IMR-90 (cell line): ENCODE measurements at regions not wholly inside any gene's neighbourhood (a gene's known extent, or its start where the extent isn't known, plus 50 kb on each side); places are given as distances from the start of the nearest gene placed in this dataset.

Experiments
- ATAC-seq: fragments of 200-7000 bp; cut with Tn5 transposase; 2 replicates; pipeline ENCODE4 v1.9.1; 2020; ENCODE audit warnings: low read depth, mild to moderate bottlenecking, moderate library complexity
- BruUV-seq: library from RNA; stranded (reverse); fragments of 400-500 nt; replicated peaks from 2 replicates; lab custom pipeline; 2021; lab: Mats Ljungman, UMichigan
- CTCF ChIA-PET: fragments of 300-600 bp; formaldehyde crosslinking; extraction: SDS; loops from one replicate; lab custom pipeline; 2021; ENCODE audit warnings: antibody characterized with exemption; lab: Yijun Ruan, JAX
- POLR2A ChIA-PET: fragments of 300-600 bp; sonication (Branson Sonifier 250); formaldehyde crosslinking; loops from one replicate; lab custom pipeline; 2022; ENCODE audit warnings: antibody characterized with exemption; ENCODE audit not compliant: unreplicated experiment; lab: Charles Lee
- DNase-seq: peaks from one replicate; pipeline ENCODE4 v3.0.0; 2013
- H2AFZ ChIP-seq: replicated peaks from 2 replicates; pipeline ENCODE3; 2013; ENCODE audit warnings: low read length, mild to moderate bottlenecking; ENCODE audit not compliant: poor library complexity
- H2AK5ac ChIP-seq: 2 replicates; pipeline ENCODE4 v1.6.1; 2013; ENCODE audit warnings: low read depth, low read length, inconsistent platforms
- H2AK9ac ChIP-seq: replicated peaks from 2 replicates; pipeline ENCODE3; 2013; ENCODE audit warnings: mild to moderate bottlenecking, low read depth, low read length, moderate library complexity; ENCODE audit not compliant: poor library complexity
- H2BK120ac ChIP-seq: 2 replicates; pipeline ENCODE4 v1.6.1; 2013; ENCODE audit warnings: low read depth, low read length, inconsistent platforms
- H2BK15ac ChIP-seq: 3 replicates; pipeline ENCODE4 v1.6.1; 2013; ENCODE audit warnings: low read depth, low read length, inconsistent platforms
- H2BK20ac ChIP-seq: 2 replicates; pipeline ENCODE4 v1.6.1; 2013; ENCODE audit warnings: low read depth, mild to moderate bottlenecking, inconsistent platforms, low read length, moderate library complexity
- H2BK5ac ChIP-seq: 2 replicates; pipeline ENCODE4 v1.6.1; 2013; ENCODE audit warnings: mild to moderate bottlenecking, low read depth, low read length, inconsistent platforms; ENCODE audit not compliant: poor library complexity, severe bottlenecking
- H3K14ac ChIP-seq: replicated peaks from 2 replicates; pipeline ENCODE4 v1.6.1; 2013; ENCODE audit warnings: low read depth, low read length, inconsistent platforms
- H3K18ac ChIP-seq: 2 replicates; pipeline ENCODE4 v1.6.1; 2013; ENCODE audit warnings: low read depth, low read length, control low read depth
- H3K23ac ChIP-seq: 2 replicates; pipeline ENCODE4 v1.6.1; 2013; ENCODE audit warnings: low read depth, low read length, inconsistent platforms
- H3K27ac ChIP-seq: 2 replicates; pipeline ENCODE4 v1.5.1; 2013; ENCODE audit warnings: mild to moderate bottlenecking, control low read depth, low read length; ENCODE audit not compliant: insufficient read depth
- H3K27me3 ChIP-seq: 2 replicates; pipeline ENCODE4 v1.6.1; 2013; ENCODE audit warnings: low read length; ENCODE audit not compliant: control insufficient read depth, insufficient read depth
- H3K36me3 ChIP-seq: 2 replicates; pipeline ENCODE4 v1.6.1; 2013; ENCODE audit warnings: low read length, mixed read lengths; ENCODE audit not compliant: control insufficient read depth, insufficient read depth
- H3K4ac ChIP-seq: 2 replicates; pipeline ENCODE4 v1.6.1; 2013; ENCODE audit warnings: low read depth, low read length, inconsistent platforms
- H3K4me1 ChIP-seq: 2 replicates; pipeline ENCODE4 v1.6.1; 2013; ENCODE audit warnings: low read length, mixed read lengths; ENCODE audit not compliant: control insufficient read depth, insufficient read depth
- H3K4me2 ChIP-seq: 2 replicates; pipeline ENCODE4 v1.6.1; 2013; ENCODE audit warnings: low read depth, mild to moderate bottlenecking, control low read depth, low read length, moderate library complexity
- H3K4me3 ChIP-seq: 2 replicates; pipeline ENCODE4 v1.5.1; 2013; ENCODE audit warnings: low read depth, mild to moderate bottlenecking, control low read depth, low read length, moderate library complexity; ENCODE audit not compliant: insufficient read depth
- H3K56ac ChIP-seq: 2 replicates; pipeline ENCODE4 v1.6.1; 2013; ENCODE audit warnings: low read length, inconsistent platforms; ENCODE audit not compliant: insufficient read depth; ENCODE audit errors: extremely low read depth
- H3K79me1 ChIP-seq, 2 experiments: 2 replicates each; pipeline ENCODE4 v1.6.1; 2013; ENCODE audit warnings: low read length in 2 of 2, inconsistent platforms in 1 of 2, low read depth in 1 of 2
- H3K9ac ChIP-seq: 2 replicates; pipeline ENCODE4 v1.6.1; 2013; ENCODE audit warnings: low read depth, low read length, control low read depth
- H3K9me1 ChIP-seq: 2 replicates; pipeline ENCODE4 v1.6.1; 2013; ENCODE audit warnings: low read length, inconsistent platforms; ENCODE audit not compliant: insufficient read depth
- H3K9me3 ChIP-seq: 2 replicates; pipeline ENCODE4 v1.6.1; 2013; ENCODE audit warnings: low read length; ENCODE audit not compliant: control insufficient read depth, insufficient read depth
- H4K20me1 ChIP-seq: 2 replicates; pipeline ENCODE4 v1.6.1; 2013; ENCODE audit warnings: low read length, inconsistent platforms; ENCODE audit not compliant: insufficient read depth
- H4K5ac ChIP-seq: 2 replicates; pipeline ENCODE4 v1.6.1; 2013; ENCODE audit warnings: mild to moderate bottlenecking, low read depth, low read length, control low read depth
- H4K8ac ChIP-seq, 2 experiments: 2 replicates each; pipeline ENCODE4 v1.6.1; 2013; ENCODE audit warnings: low read depth in 2 of 2, low read length in 2 of 2, control low read depth in 1 of 2, inconsistent platforms in 1 of 2
- H4K91ac ChIP-seq: 2 replicates; pipeline ENCODE4 v1.6.1; 2013; ENCODE audit warnings: low read depth, low read length, inconsistent platforms; ENCODE audit not compliant: insufficient read depth
- MAFK ChIP-seq: IDR thresholded peaks from 2 replicates; pipeline ENCODE4 v1.6.1; 2012; ENCODE audit warnings: low read depth, low read length, improper control_type of control experiment
- RCOR1 ChIP-seq: IDR thresholded peaks from 2 replicates; pipeline ENCODE4 v1.6.1; 2012; ENCODE audit warnings: mild to moderate bottlenecking, low read length, improper control_type of control experiment; ENCODE audit not compliant: insufficient replicate concordance
- WGBS, 2 experiments: methylation state at CpG; one replicate each; pipeline versions ENCODE4 v1.1.5 to v1.1.7; 2013; ENCODE audit warnings: missing lambda C conversion rate in 2 of 2; ENCODE audit not compliant: insufficient read length in 1 of 2; ENCODE audit errors: extremely low coverage in 2 of 2; 5-methylcytosine and 5-hydroxymethylcytosine counted together
- dilution Hi-C: fragments of 300-500 bp; cut with HindIII; formaldehyde crosslinking; loops from one replicate; pipeline ENCODE4 v1.14.3; 2018; ENCODE audit warnings: low sequenced_read_pairs; ENCODE audit not compliant: unreplicated experiment
- in situ Hi-C: fragments of 300-500 bp; cut with MboI; formaldehyde crosslinking; loops from 3 replicates; pipeline ENCODE4 v1.14.3; 2019; ENCODE audit warnings: low sequenced_read_pairs, inconsistent platforms, mixed read lengths
- intact Hi-C: fragments of 100-400 bp; cut with micrococcal nuclease; formaldehyde crosslinking; loops from 2 replicates; pipeline ENCODE4 v1.10.0; 2022
- TF ChIP-seq, protein P1 (sequence below): fragments of 150-350 bp; IDR thresholded peaks from 2 replicates; pipeline ENCODE4 v1.6.1; 2017; ENCODE audit warnings: mild to moderate bottlenecking, antibody characterized with exemption, low read length, low read depth

DNA sequence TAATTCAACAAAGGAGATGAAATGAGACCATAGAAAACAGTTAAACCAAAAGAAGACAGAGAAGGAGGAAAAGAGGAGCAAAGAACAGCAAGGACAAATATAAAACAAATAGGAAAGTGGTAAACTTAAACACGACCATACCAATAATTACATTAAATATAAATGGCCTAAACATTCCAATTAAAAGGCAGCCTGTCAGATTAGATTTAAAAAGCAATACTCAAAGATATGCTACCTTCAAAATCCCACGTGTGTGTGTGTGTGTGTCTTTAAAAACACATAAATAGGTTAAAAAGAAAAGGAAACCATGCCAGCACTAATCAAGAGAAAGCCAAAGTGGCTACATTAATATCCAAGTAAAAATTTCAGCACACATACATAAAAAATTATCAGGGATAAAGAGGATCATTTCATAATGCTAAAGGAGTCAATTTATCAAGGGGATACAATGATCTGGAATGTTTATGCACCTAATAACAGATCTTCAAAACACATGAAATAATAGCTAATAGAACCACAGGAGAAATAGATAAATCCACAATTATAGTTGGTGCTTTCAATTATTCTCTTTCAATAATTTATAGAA is 355.7 kb upstream of the POU3F1 start:
- no CpG with 5 or more reads among the region's 2 CpGs for WGBS, 2 experiments
- no peaks in the 10 kb centered on the region for H3K27me3 ChIP-seq
- no peak overlapping the region for H3K4me2 ChIP-seq
- no peak overlapping the region for H2BK15ac ChIP-seq
- H3K4ac ChIP-seq, result no peak overlapping the region
- H2BK120ac ChIP-seq, result no peak overlapping the region
- H3K36me3 ChIP-seq, result no peaks in the 10 kb centered on the region
- POLR2A ChIA-PET, result no interaction called here
- DNase-seq (no peak), ATAC-seq (no peak)
- H4K20me1 ChIP-seq, result no peaks in the 10 kb centered on the region
- H3K27ac ChIP-seq, result no peak overlapping the region
- BruUV-seq, result no TSS peak
- no peak overlapping the region for H3K23ac ChIP-seq
- H4K91ac ChIP-seq, result no peak overlapping the region
- no peak overlapping the region for H3K18ac ChIP-seq
- H3K9me3 ChIP-seq, result no peaks in the 10 kb centered on the region
- H2AFZ ChIP-seq, result no peak overlapping the region
- no peak overlapping the region for H2BK20ac ChIP-seq
- intact Hi-C loops (no loop called here), in situ Hi-C loops (no loop called here), dilution Hi-C loops (no loop called here)
- no peak overlapping the region for H2BK5ac ChIP-seq
- no peak overlapping the region for H2AK9ac ChIP-seq
- H4K5ac ChIP-seq, result no peak overlapping the region
- H3K4me3 ChIP-seq, result no peak overlapping the region
- no peak overlapping the region for H3K56ac ChIP-seq
- H3K9ac ChIP-seq, result no peak overlapping the region
- no peaks in the 10 kb centered on the region for H3K79me1 ChIP-seq
- H2AK5ac ChIP-seq, result no peak overlapping the region
- TF ChIP-seq, protein P1, sequence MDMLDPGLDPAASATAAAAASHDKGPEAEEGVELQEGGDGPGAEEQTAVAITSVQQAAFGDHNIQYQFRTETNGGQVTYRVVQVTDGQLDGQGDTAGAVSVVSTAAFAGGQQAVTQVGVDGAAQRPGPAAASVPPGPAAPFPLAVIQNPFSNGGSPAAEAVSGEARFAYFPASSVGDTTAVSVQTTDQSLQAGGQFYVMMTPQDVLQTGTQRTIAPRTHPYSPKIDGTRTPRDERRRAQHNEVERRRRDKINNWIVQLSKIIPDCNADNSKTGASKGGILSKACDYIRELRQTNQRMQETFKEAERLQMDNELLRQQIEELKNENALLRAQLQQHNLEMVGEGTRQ, result no peak
- TF ChIP-seq RCOR1 (no peak), MAFK (no peak)
- no peak overlapping the region for H4K8ac ChIP-seq
- no peaks in the 10 kb centered on the region for H3K9me1 ChIP-seq
- H3K4me1 ChIP-seq, result no peaks in the 10 kb centered on the region
- no peak overlapping the region for H3K14ac ChIP-seq
- CTCF ChIA-PET, result no interaction called here
